GM12875 (cell line): ENCODE measurements at regions not wholly inside any gene's neighbourhood (a gene's known extent, or its start where the extent isn't known, plus 50 kb on each side); places are given as distances from the start of the nearest gene placed in this dataset.
"Not testable (repeated sequence)": the region's sequence is repeated elsewhere in the genome, so short reads cannot be mapped to it uniquely, and the experiment has no call there.

Source experiments
- H3K4me3 ChIP-seq: one replicate; pipeline ENCODE4 v1.5.1; 2011; ENCODE audit warnings: low read depth, low read length, control low read depth
- CTCF ChIP-seq: IDR thresholded peaks from 2 replicates; pipeline ENCODE4 v1.5.1; 2011; ENCODE audit warnings: low read depth, mild to moderate bottlenecking, control low read depth, inconsistent platforms, low read length, moderate library complexity, borderline replicate concordance; ENCODE audit not compliant: insufficient read depth

- no peak for TF ChIP-seq CTCF
These were observed 585.3 kb upstream of the MAN1A1 start for GRCh38 chr6:119934816-119935215.

GRCh38 chr6:119929121-119929520 lies 579.6 kb upstream of the MAN1A1 start:
- H3K4me3 ChIP-seq, result no peak overlapping the region
- no peak for TF ChIP-seq CTCF

More at GRCh38 chr6:119934816-119935215, 585.3 kb upstream of the MAN1A1 start:
- no peak overlapping the region for H3K4me3 ChIP-seq

GRCh38 chr6:119924888-119925287 lies 575.3 kb upstream of the MAN1A1 start:
- not testable (repeated sequence) for H3K4me3 ChIP-seq

- TF ChIP-seq CTCF, result no peak
- no peak overlapping the region for H3K4me3 ChIP-seq
These were observed 573.3 kb upstream of the MAN1A1 start for GRCh38 chr6:119922814-119923213.

- TF ChIP-seq CTCF, result no peak
These were observed 572.0 kb upstream of the MAN1A1 start for GRCh38 chr6:119921491-119922010.

GRCh38 chr6:119917186-119917585 lies 567.6 kb upstream of the MAN1A1 start:
- no peak for TF ChIP-seq CTCF
- no peak overlapping the region for H3K4me3 ChIP-seq

More at GRCh38 chr6:119921491-119922010, 572.0 kb upstream of the MAN1A1 start:
- H3K4me3 ChIP-seq, result no peak overlapping the region

- no peak for TF ChIP-seq CTCF
- H3K4me3 ChIP-seq, result no peak overlapping the region
These were observed 566.4 kb upstream of the MAN1A1 start for GRCh38 chr6:119915971-119916370.

GRCh38 chr6:119908157-119908556 lies 558.6 kb upstream of the MAN1A1 start:
- TF ChIP-seq CTCF, result no peak
- no peak overlapping the region for H3K4me3 ChIP-seq
